ENCODE measurements at regions not wholly inside any gene's neighbourhood (a gene's known extent, or its start where the extent isn't known, plus 50 kb on each side); places are given as distances from the start of the nearest gene placed in this dataset.

DNA sequence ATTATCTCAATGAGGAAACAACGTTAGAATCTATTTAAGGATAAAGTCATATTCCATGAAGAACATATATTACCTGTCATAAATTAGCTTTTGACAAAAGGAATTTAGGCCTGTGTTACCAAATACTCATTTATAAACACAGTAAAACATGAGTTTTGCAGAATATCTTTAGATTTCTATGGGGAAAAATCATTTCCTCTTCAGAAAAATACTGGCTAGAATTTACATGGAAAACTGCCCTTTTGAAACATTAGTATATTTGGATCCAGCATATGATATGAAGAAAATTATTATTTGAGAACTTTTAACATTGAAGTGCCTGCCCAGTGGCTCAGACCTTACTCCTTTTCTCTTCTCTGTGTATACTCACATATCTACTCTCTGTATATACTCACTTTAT, 131.4 kb upstream of the NEIL3 start:
- TF ChIP-seq EP300 (IDR thresholded peaks at IDR 0.05): no peak
- TF ChIP-seq, protein P1, sequence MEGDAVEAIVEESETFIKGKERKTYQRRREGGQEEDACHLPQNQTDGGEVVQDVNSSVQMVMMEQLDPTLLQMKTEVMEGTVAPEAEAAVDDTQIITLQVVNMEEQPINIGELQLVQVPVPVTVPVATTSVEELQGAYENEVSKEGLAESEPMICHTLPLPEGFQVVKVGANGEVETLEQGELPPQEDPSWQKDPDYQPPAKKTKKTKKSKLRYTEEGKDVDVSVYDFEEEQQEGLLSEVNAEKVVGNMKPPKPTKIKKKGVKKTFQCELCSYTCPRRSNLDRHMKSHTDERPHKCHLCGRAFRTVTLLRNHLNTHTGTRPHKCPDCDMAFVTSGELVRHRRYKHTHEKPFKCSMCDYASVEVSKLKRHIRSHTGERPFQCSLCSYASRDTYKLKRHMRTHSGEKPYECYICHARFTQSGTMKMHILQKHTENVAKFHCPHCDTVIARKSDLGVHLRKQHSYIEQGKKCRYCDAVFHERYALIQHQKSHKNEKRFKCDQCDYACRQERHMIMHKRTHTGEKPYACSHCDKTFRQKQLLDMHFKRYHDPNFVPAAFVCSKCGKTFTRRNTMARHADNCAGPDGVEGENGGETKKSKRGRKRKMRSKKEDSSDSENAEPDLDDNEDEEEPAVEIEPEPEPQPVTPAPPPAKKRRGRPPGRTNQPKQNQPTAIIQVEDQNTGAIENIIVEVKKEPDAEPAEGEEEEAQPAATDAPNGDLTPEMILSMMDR (IDR thresholded peaks at IDR 0.05): no peak
- no peak for TF ChIP-seq POLR2A (IDR thresholded peaks at IDR 0.05)
- no peak for TF ChIP-seq POLR2AphosphoS5 (IDR thresholded peaks at IDR 0.05)
- Histone ChIP-seq H3K27ac (peak overlapping the region in 4 of 5 donors; percentile 2 to 35 (median 19)), H3K36me3 (no peaks in the 10 kb centered on the region), H3K27me3 (no peaks in the 10 kb centered on the region), H3K9me3 (no peaks in the 10 kb centered on the region), H3K4me3 (no peak overlapping the region), H3K4me1 (peaks cover 0 to 7% (median 0%) of the 10 kb centered on the region in 4 donors)
- no peak for DNase-seq
- WGBS, 5 donors: 25 to 39% (median 31%) methylated on average over 1 of the region's 1 CpG
- intact Hi-C loops (cut with DNase I; ENCODE audit: low total_unique reads): no loop called here

DNA sequence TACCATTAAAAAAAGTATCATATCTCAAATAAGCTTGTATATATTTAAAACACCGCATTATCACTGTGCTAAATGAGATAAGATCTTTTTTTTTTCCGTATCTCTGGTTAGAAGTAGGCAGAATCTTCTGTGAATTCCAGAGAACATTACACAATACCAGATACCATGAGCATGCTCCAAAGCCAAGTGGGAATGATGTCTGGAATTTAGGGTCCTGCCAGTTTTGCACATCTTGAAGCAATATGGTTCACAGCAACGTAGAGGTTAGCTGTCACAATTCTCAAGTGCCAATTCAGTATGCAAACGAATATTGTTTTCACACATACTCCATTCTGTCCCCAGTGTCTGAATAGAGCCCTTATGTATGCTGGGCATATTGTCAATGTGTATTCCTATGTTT, 127.5 kb upstream of the NEIL3 start:
- WGBS, 5 donors: 54 to 72% (median 63%) methylated on average over 4 of the region's 4 CpGs

DNA sequence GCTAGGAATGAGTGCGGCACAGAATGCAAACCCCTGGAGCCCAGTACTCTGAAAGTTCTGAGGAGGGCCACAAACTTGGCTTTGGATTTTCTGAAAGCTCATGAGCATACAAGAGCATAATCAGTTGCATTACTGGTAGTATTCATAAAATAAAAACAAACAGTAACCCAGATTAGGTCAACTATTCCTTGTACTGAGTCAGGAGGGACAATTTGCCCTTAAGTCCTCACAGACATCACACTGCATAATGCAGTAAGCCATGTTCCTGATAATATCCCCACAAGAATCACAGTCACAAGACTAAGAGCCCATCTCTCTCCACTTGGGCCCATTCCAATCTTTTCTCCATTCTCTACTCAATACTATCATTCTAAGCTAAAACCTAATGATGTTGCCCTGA, 126.9 kb upstream of the NEIL3 start:
- intact Hi-C loops (cut with DNase I; ENCODE audit: low total_unique reads): no loop called here

More for the DNA sequence above, 127.5 kb upstream of the NEIL3 start:
- no peak overlapping the region for H3K27ac ChIP-seq
- H3K36me3 ChIP-seq: no peaks in the 10 kb centered on the region
- H3K27me3 ChIP-seq: no peaks in the 10 kb centered on the region
- intact Hi-C loops (cut with DNase I; ENCODE audit: low total_unique reads): no loop called here
- no peak for DNase-seq
- H3K4me1 ChIP-seq: peaks cover 0 to 7% (median 0%) of the 10 kb centered on the region in 4 donors
- no peak overlapping the region for H3K4me3 ChIP-seq
- H3K9me3 ChIP-seq: no peaks in the 10 kb centered on the region
- no peak for TF ChIP-seq EP300 (IDR thresholded peaks at IDR 0.05)

DNA sequence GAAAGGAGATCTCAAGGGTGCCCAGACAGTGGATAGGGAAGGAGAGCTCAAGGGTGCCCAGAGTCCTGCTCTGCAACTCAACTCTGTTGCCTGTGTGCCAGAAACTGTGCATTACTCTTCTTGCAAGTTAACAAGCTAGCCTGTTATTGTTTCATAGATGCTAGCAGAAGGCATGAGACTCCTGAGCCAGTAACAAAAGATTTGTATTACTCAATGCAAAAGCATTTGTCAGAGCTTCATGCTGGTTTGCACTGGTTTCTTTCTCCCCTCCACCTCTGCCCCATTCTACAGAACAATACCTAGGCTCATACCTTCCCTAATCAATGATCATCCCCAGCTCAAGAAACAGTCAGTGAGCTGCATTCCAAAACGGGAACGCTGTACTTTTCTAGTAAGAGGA, 124.5 kb upstream of the NEIL3 start:
- Histone ChIP-seq H3K27ac (no peak overlapping the region), H3K9me3 (no peaks in the 10 kb centered on the region), H3K4me3 (no peak overlapping the region), H3K36me3 (no peaks in the 10 kb centered on the region), H3K4me1 (no peaks in the 10 kb centered on the region), H3K27me3 (no peaks in the 10 kb centered on the region)
- TF ChIP-seq POLR2A (IDR thresholded peaks at IDR 0.05) (no peak), POLR2AphosphoS5 (IDR thresholded peaks at IDR 0.05) (no peak), EP300 (IDR thresholded peaks at IDR 0.05) (no peak)
- TF ChIP-seq, protein P1 (IDR thresholded peaks at IDR 0.05): no peak
- WGBS, 5 donors: 63 to 72% (median 71%) methylated on average over 2 of the region's 2 CpGs
- no peak for DNase-seq
- intact Hi-C loops (cut with DNase I; ENCODE audit: low total_unique reads): no loop called here

More for the DNA sequence above, 126.9 kb upstream of the NEIL3 start:
- no peak for DNase-seq
- no peaks in the 10 kb centered on the region for H3K9me3 ChIP-seq
- WGBS, 5 donors: 89 to 97% (median 92%) methylated on average over 1 of the region's 1 CpG
- H3K4me1 ChIP-seq: peaks cover 0 to 6% (median 0%) of the 10 kb centered on the region in 4 donors
- no peak overlapping the region for H3K4me3 ChIP-seq
- no peak overlapping the region for H3K27ac ChIP-seq
- H3K27me3 ChIP-seq: no peaks in the 10 kb centered on the region
- H3K36me3 ChIP-seq: no peaks in the 10 kb centered on the region
- TF ChIP-seq, protein P1 (IDR thresholded peaks at IDR 0.05): no peak
- TF ChIP-seq POLR2A (IDR thresholded peaks at IDR 0.05) (no peak), POLR2AphosphoS5 (IDR thresholded peaks at IDR 0.05) (no peak), EP300 (IDR thresholded peaks at IDR 0.05) (no peak)

DNA sequence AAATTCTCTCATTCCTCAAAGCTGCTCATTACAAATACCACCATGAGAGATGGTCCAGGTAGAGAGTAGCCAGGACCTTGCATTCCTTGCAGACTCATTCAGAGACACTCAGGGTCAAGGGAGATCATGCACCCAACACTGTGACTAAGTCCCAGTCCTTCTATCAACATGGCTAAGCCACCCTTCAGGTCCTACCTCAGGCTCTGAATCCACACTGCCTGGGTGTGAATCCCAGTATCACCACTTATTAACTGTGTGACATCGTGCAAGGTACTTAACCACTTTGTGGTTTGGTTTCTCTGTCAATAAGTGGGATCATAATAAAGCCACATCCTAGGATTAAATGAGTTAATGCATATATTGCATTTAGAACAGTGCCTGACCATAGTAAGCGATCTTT, 124.1 kb upstream of the NEIL3 start:
- H3K27me3 ChIP-seq: no peaks in the 10 kb centered on the region
- no peak for TF ChIP-seq POLR2A (IDR thresholded peaks at IDR 0.05)
- no peak for TF ChIP-seq POLR2AphosphoS5 (IDR thresholded peaks at IDR 0.05)
- no peak for TF ChIP-seq EP300 (IDR thresholded peaks at IDR 0.05)
- TF ChIP-seq, protein P1 (IDR thresholded peaks at IDR 0.05): no peak
- intact Hi-C loops (cut with DNase I; ENCODE audit: low total_unique reads): no loop called here
- DNase-seq: no peak
- 70 to 86% (median 81%) methylated on average over 2 of the region's 2 CpGs for WGBS, 5 donors
- no peak overlapping the region for H3K27ac ChIP-seq
- H3K4me1 ChIP-seq: no peaks in the 10 kb centered on the region
- H3K4me3 ChIP-seq: no peak overlapping the region
- H3K9me3 ChIP-seq: no peaks in the 10 kb centered on the region
- no peaks in the 10 kb centered on the region for H3K36me3 ChIP-seq
